Nephron progenitor cell (in vitro differentiated cells): ENCODE measurements at regions not wholly inside any gene's neighbourhood (a gene's known extent, or its start where the extent isn't known, plus 50 kb on each side); places are given as distances from the start of the nearest gene placed in this dataset.

Experiments
- DNase-seq: peaks from one replicate; pipeline ENCODE4 v3.0.0; 2021
- H3K27ac Mint-ChIP-seq: 2 replicates; pipeline ENCODE4 v1.8.0; 2021; ENCODE audit warnings: mild to moderate bottlenecking, moderate library complexity, mixed read lengths
- H3K27me3 Mint-ChIP-seq: 2 replicates; pipeline ENCODE4 v1.8.0; 2021; ENCODE audit warnings: mild to moderate bottlenecking, low read depth, mixed read lengths; ENCODE audit not compliant: poor library complexity
- H3K36me3 Mint-ChIP-seq: 2 replicates; pipeline ENCODE4 v1.8.0; 2021; ENCODE audit warnings: low read depth, mixed read lengths
- H3K4me1 Mint-ChIP-seq: 2 replicates; pipeline ENCODE4 v1.8.0; 2021; ENCODE audit warnings: mixed read lengths
- H3K4me3 Mint-ChIP-seq: 2 replicates; pipeline ENCODE4 v1.8.0; 2021; ENCODE audit warnings: mild to moderate bottlenecking, moderate library complexity, mixed read lengths
- H3K9me3 Mint-ChIP-seq: 2 replicates; pipeline ENCODE4 v1.8.0; 2021; ENCODE audit warnings: mild to moderate bottlenecking, moderate library complexity, mixed read lengths
- TF ChIP-seq, protein P1 (sequence below): fragments of 200-600 bp; sonication (generic); IDR thresholded peaks from 2 replicates; pipeline ENCODE4 v1.5.0; 2021; ENCODE audit warnings: antibody characterized with exemption

DNA sequence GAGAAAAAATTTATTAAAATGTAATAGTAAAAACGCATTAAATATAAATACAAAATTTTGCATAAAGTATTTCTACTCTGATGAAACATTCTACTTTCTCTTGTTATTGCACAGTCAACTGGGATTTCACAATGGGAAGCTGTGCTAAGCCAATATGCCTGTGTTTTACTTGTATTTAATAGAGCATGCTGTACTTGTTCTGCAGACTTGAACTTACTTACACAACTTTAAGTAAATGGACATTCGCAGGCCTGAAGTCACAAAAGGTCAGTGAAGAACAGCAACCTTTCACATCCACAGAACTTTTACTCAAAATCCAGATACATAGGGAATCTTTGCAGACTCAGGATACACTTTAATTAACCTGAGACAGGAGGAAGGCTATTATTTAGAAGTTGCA, 409.5 kb downstream of the BTBD3 start:
- Mint-ChIP-seq H3K36me3 (no peaks in the 10 kb centered on the region), H3K27me3 (peaks cover 3% of the 10 kb centered on the region), H3K27ac (no peak overlapping the region), H3K4me3 (no peak overlapping the region), H3K9me3 (peaks cover 17% of the 10 kb centered on the region), H3K4me1 (no peaks in the 10 kb centered on the region)
- TF ChIP-seq, protein P1, sequence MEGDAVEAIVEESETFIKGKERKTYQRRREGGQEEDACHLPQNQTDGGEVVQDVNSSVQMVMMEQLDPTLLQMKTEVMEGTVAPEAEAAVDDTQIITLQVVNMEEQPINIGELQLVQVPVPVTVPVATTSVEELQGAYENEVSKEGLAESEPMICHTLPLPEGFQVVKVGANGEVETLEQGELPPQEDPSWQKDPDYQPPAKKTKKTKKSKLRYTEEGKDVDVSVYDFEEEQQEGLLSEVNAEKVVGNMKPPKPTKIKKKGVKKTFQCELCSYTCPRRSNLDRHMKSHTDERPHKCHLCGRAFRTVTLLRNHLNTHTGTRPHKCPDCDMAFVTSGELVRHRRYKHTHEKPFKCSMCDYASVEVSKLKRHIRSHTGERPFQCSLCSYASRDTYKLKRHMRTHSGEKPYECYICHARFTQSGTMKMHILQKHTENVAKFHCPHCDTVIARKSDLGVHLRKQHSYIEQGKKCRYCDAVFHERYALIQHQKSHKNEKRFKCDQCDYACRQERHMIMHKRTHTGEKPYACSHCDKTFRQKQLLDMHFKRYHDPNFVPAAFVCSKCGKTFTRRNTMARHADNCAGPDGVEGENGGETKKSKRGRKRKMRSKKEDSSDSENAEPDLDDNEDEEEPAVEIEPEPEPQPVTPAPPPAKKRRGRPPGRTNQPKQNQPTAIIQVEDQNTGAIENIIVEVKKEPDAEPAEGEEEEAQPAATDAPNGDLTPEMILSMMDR, result no peak
- no peak for DNase-seq

DNA sequence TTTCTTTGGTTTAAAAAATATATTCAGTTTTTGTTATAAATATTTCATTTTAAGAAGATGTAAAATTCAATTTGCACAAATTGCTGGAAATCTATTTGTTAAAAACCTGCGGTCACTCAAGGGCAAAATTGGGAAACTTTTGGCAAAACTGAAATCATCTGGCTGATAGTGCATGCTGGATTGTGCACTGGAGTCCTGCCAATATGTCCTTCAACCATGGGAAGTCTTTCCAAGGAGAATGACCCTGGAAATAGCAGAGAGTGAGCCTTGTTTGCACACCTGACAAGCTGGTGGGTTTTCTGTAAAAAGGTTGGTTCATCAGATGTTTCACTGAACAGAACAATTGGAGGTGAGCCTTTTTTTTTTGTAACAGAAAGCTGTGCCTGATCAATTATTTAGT, 413.5 kb downstream of the BTBD3 start:
- Mint-ChIP-seq H3K9me3 (peaks cover 17% of the 10 kb centered on the region), H3K27me3 (peaks cover 7% of the 10 kb centered on the region), H3K27ac (no peak overlapping the region), H3K36me3 (no peaks in the 10 kb centered on the region), H3K4me3 (no peak overlapping the region), H3K4me1 (no peaks in the 10 kb centered on the region)
- TF ChIP-seq, protein P1, result no peak
- DNase-seq, result no peak

DNA sequence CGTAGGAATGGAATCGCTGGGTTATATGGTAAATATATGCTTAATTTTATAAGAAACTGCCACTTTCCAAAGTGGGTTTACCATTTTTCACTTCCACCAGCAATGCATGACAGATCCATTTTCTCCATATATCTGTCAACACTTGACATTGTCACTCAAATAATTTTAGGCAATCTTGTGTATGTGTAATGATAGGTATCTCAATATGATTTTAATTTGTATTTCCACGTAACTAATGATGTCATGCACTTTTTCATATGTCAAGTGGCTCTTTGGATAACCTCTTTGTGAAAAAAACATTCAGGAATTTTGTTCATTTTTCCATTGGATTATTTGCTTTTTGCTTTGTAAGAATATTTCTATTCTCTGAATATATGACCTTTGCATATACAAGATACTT, 419.9 kb downstream of the BTBD3 start:
- Mint-ChIP-seq H3K4me3 (no peak overlapping the region), H3K9me3 (no peaks in the 10 kb centered on the region), H3K36me3 (no peaks in the 10 kb centered on the region), H3K4me1 (no peaks in the 10 kb centered on the region), H3K27me3 (peaks cover 10% of the 10 kb centered on the region), H3K27ac (no peak overlapping the region)
- TF ChIP-seq, protein P1, result no peak
- no peak for DNase-seq

DNA sequence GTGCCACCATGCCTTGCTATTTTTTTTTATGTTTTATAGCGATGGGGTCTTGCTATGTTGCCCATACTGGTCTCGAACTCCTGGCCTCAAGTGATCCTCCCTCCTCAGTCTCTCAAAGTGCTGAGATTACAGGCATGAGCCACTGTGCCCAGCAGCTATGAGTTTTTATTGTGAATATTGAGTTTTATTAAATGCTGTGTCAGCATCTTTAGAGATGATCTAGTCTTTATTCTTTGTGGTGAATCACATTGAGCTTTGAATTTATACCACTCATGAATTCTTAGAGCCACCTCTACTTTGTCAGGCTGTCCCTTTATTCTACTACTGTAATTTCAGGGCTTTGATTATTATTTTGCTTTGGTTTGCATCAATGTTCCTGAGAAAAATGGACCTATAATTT, 428.3 kb downstream of the BTBD3 start:
- TF ChIP-seq, protein P1, result no peak
- Mint-ChIP-seq H3K36me3 (no peaks in the 10 kb centered on the region), H3K4me3 (no peak overlapping the region), H3K9me3 (peaks cover 8% of the 10 kb centered on the region), H3K27ac (no peak overlapping the region), H3K4me1 (no peaks in the 10 kb centered on the region), H3K27me3 (peaks cover 6% of the 10 kb centered on the region)
- no peak for DNase-seq

DNA sequence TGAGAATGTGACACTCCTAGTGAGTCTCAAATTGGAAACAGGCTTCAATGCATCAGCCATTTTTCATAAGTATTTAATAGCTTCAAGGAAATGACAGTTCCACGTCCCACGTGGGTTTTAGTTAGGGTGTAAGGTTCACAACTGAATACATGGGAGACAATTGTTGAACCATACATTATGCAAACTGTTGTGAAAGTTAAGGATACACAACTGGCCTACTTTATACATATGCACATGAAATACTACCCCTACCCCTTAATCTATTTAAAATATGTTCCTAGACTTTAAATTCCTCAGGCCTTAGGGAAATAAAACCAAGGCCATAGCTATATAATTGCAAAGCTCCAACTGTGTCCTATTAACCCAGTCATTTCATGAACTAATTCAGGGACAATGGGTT, 436.1 kb downstream of the BTBD3 start:
- no peak overlapping the region for H3K27ac Mint-ChIP-seq
- no peak for DNase-seq
- TF ChIP-seq, protein P1, result no peak
- H3K36me3 Mint-ChIP-seq, result no peaks in the 10 kb centered on the region
- H3K9me3 Mint-ChIP-seq, result peaks cover 3% of the 10 kb centered on the region
- H3K4me3 Mint-ChIP-seq, result no peak overlapping the region
- peaks cover 6% of the 10 kb centered on the region for H3K27me3 Mint-ChIP-seq
- H3K4me1 Mint-ChIP-seq, result no peaks in the 10 kb centered on the region

DNA sequence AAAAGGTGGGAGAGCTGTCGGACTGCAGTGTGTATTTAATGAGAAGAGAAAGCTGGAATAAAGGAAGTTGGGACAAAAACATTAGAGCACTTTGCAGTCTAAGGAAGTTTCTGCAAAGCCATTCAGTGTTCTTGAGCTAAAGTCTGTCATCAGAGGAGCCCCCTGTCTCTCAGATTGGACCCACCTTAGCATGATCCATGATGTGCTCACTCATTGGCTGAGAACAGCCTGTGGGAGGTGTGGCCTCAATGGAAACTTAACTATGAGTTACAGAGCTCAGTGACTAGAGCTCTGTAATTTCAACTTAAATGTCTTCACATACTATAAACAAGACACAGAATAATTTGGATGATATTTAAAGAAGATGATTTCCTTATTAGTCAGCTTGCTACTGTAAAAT, 437.0 kb downstream of the BTBD3 start:
- no peak for DNase-seq
- Mint-ChIP-seq H3K4me1 (no peaks in the 10 kb centered on the region), H3K27me3 (peaks cover 6% of the 10 kb centered on the region), H3K36me3 (no peaks in the 10 kb centered on the region), H3K4me3 (no peak overlapping the region), H3K27ac (no peak overlapping the region), H3K9me3 (peaks cover 7% of the 10 kb centered on the region)
- TF ChIP-seq, protein P1, result no peak
